HG03175 (cell line): ENCODE measurements at regions not wholly inside any gene's neighbourhood (a gene's known extent, or its start where the extent isn't known, plus 50 kb on each side); places are given as distances from the start of the nearest gene placed in this dataset.

Experiments used
- ATAC-seq: cut with Tn5 transposase; IDR thresholded peaks from one replicate; pipeline ENCODE4 v1.9.1; 2021; ENCODE audit warnings: mild to moderate bottlenecking, moderate library complexity; ENCODE audit not compliant: unreplicated experiment

DNA sequence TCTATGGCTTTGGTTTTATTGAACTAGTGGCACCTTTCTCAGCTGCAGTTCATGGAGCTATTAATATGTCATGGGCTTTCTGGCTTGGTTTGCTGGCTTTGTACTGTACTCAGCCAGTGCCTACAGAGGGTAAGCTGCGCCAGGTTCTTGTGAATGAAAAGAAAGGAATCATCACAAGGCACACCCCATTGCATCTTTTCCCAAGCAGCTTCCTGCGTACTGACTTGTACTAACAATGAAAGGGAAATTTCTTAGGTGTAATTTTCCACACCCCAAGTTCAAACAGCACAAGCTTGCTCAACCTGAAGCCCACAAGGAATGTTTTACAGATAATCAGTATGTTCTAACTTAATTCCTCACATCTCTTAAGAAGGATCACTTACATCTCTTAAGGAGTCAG lies 78.0 kb upstream of the TNFSF18 start:
- ATAC-seq = no peak

DNA sequence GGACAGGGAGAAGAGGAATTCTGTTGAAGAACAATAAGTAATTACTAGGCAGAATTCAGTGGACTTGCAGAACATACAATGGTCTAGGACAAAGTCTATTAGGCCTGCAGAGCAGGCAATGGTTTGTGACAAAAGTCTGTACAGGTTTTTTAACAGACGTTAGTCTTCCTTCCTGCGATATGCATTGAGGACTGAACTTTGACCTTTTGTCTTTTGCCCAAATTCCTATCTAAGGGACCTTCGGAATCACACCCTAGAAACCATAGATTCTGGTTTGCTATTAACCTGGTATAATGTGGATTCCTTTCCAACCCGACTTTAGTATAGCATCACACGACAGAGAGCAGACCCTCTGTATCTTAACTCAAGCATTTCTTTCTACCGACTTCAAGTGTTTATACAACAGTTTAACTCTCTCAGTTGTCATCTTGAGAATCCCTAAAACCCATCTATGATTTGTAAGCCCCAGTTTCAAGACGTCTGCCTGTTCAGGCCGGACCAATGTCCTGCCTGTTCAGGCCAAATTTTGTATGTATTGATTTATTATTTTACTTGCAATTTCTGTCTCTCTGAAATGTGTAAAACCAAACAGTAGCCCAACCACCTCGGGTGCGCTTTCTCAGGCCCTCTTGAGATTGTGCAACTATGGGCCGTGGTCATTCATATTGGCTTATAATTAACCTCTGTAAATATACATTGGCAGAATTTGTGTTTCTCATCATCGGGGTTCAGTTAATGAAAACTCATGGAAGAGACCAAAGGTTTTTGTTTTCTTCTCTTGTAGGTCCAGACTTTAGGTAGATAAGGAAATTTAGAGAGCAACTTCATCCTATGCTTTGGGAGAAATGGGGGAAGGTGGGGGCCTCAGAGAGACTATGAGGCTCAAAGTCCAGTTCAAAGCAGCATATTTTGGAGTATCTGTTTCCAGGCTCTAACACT lies 76.9 kb upstream of the TNFSF18 start:
- no peak for ATAC-seq

DNA sequence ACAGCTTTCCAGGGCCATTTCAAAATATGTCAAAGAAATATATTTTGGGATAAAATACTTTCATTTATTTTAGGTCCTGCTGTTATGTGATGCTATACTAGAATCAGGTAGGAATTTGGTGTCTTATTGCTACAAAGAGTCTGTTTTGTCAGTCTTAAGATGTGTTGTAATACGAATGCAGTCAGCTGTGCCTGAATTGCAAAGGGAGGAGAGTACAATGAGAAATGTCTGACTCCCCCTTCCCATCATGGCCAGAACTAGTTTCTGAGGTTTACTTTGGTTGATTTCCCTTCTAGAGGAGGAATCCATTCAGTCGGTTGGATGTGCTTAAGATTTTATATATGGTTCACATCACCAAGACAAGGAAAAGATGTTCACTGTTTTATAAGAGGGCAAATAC lies 75.7 kb upstream of the TNFSF18 start:
- ATAC-seq = no peak

DNA sequence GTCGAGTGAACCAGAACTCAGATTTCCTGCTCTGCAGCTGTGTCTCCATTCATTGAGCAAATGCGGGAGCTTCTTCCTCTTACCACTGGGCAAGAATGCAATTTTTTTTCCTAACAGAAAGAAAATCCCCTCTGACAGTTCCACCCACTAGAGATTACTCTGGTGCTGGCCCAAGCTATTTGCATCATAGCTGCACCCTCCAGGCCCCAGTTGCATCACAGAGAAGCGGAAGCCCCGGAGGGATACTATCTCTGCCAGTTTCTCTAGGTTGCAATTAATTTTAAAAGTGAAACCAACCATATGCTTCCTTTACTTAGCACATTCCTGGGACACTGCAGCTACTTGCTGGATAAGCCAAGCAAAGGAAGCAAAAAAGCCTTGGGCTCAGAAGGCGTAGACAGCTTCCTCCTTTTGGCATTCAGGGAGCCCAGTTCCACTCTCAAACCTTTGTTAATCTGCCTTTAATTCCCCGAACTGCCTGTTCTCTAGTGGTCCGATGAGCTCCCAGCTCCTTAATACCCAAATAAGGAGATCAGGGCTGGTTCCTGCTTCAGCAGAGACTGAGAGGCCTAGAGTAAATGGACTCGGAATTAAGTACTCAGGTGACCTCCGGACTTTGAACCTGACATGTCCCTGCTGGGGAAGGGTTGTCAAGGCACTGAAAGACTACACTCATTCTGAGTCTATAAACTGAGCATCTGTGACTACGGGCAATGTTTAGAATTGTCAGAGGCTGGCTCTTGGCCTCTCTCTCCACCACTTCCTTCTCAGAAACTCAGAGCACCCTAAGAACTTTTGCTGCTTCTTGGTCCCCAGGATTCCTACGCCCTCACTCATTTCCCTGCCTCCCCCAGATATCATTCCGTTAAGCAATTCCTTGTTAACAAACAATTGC lies 72.5 kb upstream of the TNFSF18 start:
- peak; percentile 47 for ATAC-seq

DNA sequence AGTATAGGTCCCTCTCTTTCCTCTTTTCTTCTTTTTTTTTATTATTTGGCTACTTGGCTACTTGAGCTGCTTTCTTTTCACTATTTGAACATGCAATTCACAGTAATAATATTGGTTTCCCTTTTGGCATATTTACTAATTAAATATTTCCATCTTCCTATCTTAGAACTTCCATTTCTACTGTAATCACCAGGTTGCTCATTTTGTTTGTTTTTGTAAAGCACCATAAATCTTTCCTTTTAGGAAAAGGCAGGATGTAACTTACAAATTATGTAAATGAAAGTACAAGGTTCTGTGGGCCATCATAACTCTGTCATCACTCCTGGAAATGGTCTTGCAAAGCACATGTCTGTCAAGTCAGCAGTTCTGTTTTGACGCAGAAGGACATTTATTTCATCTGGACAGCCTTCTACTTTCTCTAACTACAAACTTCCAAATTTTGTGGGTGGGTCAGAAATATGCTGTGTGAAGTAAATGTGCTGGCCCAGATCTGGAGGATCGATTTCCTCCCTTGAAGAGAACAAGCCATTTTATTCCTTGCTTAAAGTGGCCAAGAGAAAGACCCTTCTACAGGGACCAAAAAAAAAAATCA lies 71.7 kb upstream of the TNFSF18 start:
- ATAC-seq = no peak

DNA sequence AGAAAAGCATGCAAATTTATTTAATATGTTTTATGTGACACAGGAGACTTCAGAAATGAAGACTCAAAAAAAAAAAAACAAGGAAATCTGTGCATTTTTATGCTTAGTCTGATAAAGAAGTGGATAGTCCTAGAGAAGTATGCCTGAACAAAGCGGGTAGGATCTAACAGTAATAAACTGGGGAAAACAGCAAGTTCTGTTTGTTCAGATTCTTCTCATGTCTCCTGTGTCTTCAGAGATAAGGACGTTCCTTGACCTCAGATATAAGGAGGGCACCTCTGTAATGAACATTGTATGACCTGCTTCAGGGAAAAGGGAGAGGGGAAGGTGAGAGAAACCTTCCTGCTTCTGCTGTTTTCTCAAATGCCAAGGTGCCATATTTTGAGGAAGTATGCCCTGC lies 67.7 kb upstream of the TNFSF18 start:
- ATAC-seq = no peak

DNA sequence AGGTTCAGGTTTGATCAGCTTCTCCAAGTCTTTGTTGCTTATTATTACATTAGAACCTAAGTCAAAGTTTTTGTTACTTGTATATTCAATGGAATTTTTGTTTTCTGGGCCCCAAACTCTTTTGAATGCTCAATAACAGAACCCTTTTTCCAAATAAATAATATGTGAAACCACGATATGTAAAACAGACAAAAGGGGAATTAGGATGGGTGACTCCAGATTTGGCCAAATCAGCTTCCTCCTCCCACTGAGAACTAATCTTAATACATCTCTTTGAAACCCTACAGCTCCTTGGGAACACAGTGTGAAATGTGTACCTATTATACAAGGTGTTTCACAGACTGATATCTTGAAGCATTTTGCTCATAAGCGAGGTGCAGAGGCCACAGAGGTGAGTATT lies 67.0 kb upstream of the TNFSF18 start:
- ATAC-seq = no peak

DNA sequence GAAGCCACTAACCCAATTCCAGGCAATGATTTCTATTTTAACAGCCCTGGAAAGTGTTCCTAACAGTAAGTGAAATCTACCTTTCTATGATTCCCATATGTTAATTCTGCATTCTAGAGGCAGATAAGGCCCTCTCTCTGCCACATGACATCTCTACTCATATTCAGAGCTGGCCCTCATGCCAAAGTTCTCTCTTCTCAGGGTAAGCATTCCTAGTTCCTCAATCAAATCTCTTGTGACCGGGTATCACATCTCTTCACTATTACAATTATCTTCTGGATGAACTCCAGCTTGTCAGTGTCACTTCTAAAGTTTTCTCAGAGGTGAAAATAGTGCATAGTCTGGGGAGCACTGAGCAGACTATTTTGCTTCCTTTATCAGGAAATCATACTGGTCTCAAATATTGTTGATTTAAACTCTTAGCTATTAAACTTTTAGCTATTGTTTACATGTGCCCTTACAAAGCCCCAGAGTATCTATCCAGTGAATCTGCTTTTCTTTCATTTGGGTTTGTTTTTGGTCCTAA lies 66.4 kb upstream of the TNFSF18 start:
- ATAC-seq = no peak

DNA sequence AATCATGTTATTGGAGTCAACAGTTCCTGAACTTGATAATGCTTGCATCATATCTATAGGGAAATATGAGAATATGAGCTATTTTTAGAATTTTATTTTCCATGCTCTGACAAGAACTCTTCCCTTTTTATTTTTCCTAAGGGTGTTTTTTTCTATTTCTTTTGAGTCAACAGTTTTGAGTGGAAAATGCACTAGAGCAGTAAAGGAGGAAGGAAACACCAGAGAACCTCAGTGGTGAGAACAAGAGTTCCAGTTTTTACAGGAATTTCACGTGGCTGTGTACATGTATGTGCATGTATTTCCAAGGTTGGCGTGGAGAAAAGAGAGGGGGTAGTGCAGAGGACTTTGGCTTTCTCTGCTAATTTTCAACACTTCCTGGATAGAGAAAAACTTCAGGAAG lies 63.6 kb upstream of the TNFSF18 start:
- no peak for ATAC-seq

DNA sequence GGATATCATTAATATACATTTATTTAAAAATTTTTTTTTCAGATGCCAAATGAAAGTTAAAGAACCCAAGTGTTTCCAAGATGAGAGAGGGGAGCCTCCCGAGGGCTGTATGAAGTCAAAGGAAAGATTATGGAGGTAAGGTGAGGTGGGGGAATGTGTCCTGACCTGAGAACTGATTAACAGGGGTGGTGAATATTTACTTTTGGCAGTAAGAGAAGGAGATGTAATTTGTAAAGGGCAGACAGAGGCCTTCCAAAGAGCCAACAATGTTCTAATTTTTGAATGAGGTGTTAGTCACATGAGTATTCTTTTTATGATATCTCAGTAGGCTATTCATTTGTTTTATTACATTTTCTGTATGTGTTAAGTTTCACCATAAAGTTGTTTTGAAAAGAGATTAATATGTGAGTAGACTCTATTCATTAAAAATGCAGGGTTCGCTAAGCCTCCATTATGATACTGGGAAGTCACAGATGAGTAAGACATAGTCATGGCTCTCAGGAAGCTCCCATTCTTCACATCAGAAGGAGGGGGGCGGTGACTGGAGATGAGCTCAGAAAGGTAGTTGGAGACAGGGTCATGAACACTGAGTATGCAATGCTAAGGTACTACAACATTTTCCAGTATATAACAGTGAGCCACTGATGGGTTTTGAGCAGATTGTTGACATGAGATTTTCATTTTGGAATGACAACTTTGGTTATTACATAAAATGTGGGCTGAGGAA lies 62.4 kb upstream of the TNFSF18 start:
- no peak for ATAC-seq

DNA sequence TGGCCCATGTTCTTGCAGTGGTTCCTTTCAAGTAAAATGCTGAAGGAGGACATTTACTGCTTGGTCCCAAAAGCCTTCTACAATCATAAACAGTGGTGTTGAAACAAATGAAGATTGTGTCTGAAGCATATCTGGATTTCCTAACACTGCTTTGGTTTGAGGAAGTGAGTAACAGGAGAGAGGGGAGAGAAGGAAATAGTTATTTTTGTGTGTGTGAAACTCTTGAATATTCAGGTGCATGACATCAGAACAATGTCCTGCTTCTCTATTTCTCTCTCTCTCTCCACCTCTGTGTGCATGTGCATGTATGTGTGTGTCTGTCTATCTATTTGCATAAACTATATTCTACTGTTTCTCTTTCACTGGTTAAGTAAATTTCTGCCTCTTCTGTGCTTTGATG lies 61.4 kb upstream of the TNFSF18 start:
- peak; percentile 97 for ATAC-seq

DNA sequence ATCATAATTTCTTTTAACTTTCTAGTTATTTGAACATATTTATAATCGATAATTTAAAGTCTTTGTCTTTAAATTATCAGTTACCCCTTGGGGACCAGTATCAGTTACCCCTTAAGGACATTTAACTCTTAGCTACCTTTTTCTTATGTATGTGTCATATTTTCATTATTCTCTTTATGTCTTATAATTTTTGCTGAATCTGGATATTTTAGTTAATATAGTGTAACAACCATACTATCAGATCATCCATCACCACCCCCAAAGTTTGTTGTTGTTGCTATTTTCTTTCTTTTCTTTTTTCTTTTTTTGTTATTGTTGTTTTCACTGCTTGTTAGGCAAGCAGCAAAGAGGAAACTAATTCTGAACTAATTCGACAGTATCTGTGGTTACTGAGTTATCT lies 57.0 kb upstream of the TNFSF18 start:
- ATAC-seq = no peak

DNA sequence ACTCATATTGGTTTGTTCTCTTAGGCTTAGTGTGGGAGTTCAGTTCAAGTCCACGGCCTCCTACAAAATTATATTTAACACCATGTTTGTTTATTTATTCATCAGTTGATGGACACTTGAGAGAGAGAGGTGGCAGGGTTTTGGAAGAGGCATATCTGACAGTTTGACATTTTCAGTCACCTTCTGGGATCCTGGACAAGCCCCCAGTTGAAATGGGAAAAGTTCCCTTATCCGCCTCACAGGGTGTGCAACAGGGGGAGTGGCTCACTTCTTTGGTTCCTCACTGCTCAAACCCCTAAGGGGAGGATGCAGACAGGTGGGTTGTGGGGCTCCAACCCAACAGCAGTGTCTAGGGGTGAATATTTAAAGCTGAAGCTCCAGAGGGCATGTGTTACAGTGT lies 52.3 kb upstream of the TNFSF18 start:
- ATAC-seq = no peak

DNA sequence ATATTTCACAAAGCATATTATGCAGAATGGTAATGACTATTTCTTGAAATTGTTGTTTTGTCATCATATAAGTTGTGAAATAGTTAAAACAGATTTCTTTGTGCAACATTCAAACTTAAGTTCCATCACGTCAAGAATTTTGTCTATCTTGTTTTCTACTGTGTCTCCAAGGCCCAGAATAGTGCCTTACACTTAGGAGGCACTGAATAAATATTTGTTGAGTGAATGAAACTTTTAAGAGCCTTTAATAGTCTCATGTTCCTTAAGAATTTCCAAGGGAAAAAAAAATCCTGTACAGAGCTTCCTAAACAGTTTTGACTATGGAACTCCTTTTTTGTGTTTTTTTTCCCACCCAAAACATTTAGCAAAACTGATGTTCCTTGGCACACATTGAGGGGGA lies 50.8 kb upstream of the TNFSF18 start:
- ATAC-seq = no peak

DNA sequence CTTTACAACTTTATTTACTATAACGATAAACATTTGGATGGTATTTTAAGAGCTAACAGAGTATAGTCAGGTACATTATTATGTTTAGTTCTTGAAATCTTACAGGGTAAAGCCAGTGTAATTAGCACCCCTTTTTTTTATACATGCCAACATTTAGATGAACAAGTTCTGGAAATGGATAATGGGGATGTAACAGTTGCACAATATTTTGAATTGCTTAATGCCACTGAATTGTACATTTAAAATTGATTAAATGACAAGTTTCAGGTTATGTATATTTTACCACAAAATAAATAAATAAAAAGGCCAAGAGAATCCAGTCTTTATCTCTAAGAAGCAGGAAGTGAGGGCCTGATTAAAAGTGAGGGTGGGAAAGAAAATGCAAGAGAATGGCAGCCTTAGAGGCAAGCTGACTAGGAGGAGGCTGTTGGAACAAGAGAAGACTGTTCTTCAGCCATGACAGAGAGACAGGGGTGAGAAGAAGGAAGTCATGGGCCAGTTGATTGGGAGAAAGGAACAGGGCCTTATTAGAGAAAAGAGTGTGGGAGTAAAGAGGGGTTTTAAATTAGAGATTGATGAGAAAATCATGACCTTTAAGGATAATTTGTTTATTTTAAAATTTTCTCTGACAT lies 49.9 kb upstream of the TNFSF18 start:
- ATAC-seq = no peak
